ENCODE measurements at regions not wholly inside any gene's neighbourhood (a gene's known extent, or its start where the extent isn't known, plus 50 kb on each side); places are given as distances from the start of the nearest gene placed in this dataset.

DNA sequence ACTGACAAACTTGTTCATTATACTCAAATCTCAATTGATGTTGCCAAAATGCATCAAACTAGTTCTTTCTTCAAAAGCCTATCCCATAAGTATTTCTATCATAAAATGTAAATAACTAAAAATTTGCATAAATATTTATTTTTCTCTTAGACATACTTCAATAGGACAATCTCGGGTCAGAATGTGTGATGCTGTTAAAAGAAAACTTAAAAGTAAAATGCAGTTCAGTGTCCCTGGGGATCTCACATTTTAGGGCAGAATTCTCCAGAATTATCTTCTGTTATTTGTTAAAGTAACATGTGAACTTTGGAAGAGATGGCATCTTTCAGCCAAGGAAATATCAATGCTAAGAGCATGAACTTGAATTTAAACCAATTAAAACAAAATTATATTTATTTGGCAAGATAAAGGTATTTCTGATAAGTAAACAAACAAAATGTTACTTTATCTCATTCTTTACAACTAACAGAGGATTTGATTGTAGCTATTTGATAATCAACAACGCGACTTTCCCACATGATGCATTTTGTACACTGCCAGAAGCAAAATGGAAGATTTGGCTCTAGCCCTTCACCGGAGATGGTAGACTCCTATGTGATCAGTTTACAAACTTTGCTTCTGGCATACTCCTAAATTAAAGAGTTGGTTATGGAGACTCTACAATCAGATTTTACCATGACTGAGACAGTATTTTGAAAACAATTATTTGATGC lies 169.5 kb upstream of the EDNRB start:
- no peak overlapping the region for H3K4me2 ChIP-seq (ENCODE audit: low read length)
- H3K79me2 ChIP-seq (ENCODE audit: low read length), result no peaks in the 10 kb centered on the region
- DNase-seq (no peak), ATAC-seq (no peak)
- no peaks in the 10 kb centered on the region for H3K36me3 ChIP-seq (ENCODE audit: low read depth, low read length)
- H4K20me1 ChIP-seq (ENCODE audit: low read length), result no peaks in the 10 kb centered on the region
- TF ChIP-seq CTCF (conservative IDR thresholded peaks at IDR 0.05; ENCODE audit: low read depth, low read length), result no peak
- TF ChIP-seq EZH2 (IDR thresholded peaks at IDR 0.05; ENCODE audit: low read length, unreplicated experiment), result no peak
- no peak for TF ChIP-seq EZH2phosphoT487 (IDR thresholded peaks at IDR 0.05; ENCODE audit: borderline replicate concordance, low read length)
- H3K27ac ChIP-seq (ENCODE audit: low read length), result no peak overlapping the region
- H3K9ac ChIP-seq (ENCODE audit: low read length), result no peak overlapping the region
- no peaks in the 10 kb centered on the region for H3K9me2 ChIP-seq (replicated peaks; ENCODE audit: low read length)
- H2AFZ ChIP-seq (ENCODE audit: low read length), result no peak overlapping the region
- H3K4me3 ChIP-seq (ENCODE audit: low read length), result no peak overlapping the region
- H3K4me1 ChIP-seq (ENCODE audit: insufficient read depth, low read length), result no peaks in the 10 kb centered on the region
- H3K27me3 ChIP-seq (ENCODE audit: low read length), result no peaks in the 10 kb centered on the region
- CTCF ChIA-PET, result no interaction called here
- H3K9me3 ChIP-seq (ENCODE audit: low read length), result no peaks in the 10 kb centered on the region
- no TSS peak for BruUV-seq (replicated peaks)
- H3F3A ChIP-seq (ENCODE audit: low read length, unreplicated experiment), result no peaks in the 10 kb centered on the region
- POLR2A ChIA-PET (ENCODE audit: unreplicated experiment), result no interaction called here
- intact Hi-C loops (cut with micrococcal nuclease), result no loop called here

DNA sequence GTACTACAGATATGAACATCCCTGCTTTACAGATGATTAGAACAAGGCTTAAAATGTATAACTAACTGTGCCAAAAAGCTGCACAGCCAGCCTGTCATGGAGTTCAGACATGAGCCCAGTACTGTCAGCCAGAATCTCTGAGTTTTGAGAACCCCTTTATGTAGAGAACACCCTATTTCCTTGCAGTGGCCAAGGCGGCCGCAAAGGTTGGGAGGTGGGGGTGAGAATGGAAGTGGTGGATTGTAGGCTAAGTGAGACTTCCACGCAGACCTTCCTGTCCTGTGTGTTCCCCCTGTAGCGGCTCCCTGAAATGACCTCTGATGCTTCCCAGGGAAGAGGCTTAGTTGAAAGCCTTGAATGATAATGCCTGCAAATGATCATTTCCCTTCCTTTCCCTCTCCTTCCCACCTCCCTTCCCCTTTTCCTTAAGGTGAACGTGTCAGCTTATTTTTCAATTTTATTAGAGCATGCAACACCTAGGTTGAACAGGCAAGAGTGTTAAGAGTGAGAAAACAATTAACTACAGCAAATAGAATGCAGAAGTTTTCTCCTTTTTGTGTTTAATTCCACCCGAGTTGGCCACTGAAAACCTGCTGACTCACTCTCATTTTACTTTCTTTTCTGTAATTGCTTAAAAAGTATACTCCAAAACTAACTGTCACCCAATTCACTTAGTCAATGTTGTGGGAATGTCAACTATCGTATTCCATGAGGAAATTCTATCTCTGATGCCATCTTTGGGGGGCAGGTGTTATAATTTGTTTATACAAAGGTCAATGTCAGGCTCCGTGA lies 167.0 kb upstream of the EDNRB start:
- Histone ChIP-seq H3F3A (ENCODE audit: low read length, unreplicated experiment) (no peaks in the 10 kb centered on the region), H3K79me2 (ENCODE audit: low read length) (no peaks in the 10 kb centered on the region), H4K20me1 (ENCODE audit: low read length) (no peaks in the 10 kb centered on the region), H3K36me3 (ENCODE audit: low read depth, low read length) (no peaks in the 10 kb centered on the region), H3K4me1 (ENCODE audit: insufficient read depth, low read length) (no peaks in the 10 kb centered on the region), H2AFZ (ENCODE audit: low read length) (peak overlapping the region; percentile 45; the same call in 1 of the 2 replicates), H3K27ac (ENCODE audit: low read length) (no peak overlapping the region), H3K9me3 (ENCODE audit: low read length) (no peaks in the 10 kb centered on the region), H3K4me2 (ENCODE audit: low read length) (peak overlapping the region; percentile 28), H3K9ac (ENCODE audit: low read length) (no peak overlapping the region), H3K4me3 (ENCODE audit: low read length) (no peak overlapping the region), H3K9me2 (replicated peaks; ENCODE audit: low read length) (no peaks in the 10 kb centered on the region), H3K27me3 (ENCODE audit: low read length) (no peaks in the 10 kb centered on the region)
- CTCF ChIA-PET, result no interaction called here
- intact Hi-C loops (cut with micrococcal nuclease), result no loop called here
- DNase-seq, result no peak
- POLR2A ChIA-PET (ENCODE audit: unreplicated experiment), result no interaction called here
- no peak for ATAC-seq
- no peak for TF ChIP-seq EZH2 (IDR thresholded peaks at IDR 0.05; ENCODE audit: low read length, unreplicated experiment)
- TF ChIP-seq CTCF (conservative IDR thresholded peaks at IDR 0.05; ENCODE audit: low read depth, low read length), result no peak
- no peak for TF ChIP-seq EZH2phosphoT487 (IDR thresholded peaks at IDR 0.05; ENCODE audit: borderline replicate concordance, low read length)
- BruUV-seq (replicated peaks), result no TSS peak

DNA sequence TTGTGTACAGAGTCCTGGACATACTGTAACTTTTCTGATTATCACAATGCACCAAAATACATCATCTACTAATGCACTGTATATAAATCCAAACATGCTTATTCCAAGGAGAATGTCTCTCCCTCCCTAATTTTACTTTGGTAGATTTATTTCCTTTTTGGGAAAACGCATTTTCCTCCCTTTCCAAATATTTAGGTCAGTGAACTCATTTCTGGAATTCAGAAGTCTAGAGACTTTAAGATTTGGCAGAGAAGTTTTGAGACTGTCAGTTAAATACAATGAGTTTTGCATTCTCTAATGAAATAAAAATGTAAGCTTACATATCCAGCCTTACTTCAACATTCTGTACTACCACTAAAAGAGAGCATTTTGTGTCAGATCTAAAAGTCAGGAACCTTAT lies 165.8 kb upstream of the EDNRB start:
- H4K20me1 ChIP-seq (ENCODE audit: low read length), result no peaks in the 10 kb centered on the region
- H3K9me3 ChIP-seq (ENCODE audit: low read length), result no peaks in the 10 kb centered on the region
- intact Hi-C loops (cut with micrococcal nuclease), result no loop called here
- no TSS peak for BruUV-seq (replicated peaks)
- POLR2A ChIA-PET (ENCODE audit: unreplicated experiment), result no interaction called here
- H3K4me1 ChIP-seq (ENCODE audit: insufficient read depth, low read length), result no peaks in the 10 kb centered on the region
- no peaks in the 10 kb centered on the region for H3K36me3 ChIP-seq (ENCODE audit: low read depth, low read length)
- H3K27me3 ChIP-seq (ENCODE audit: low read length), result no peaks in the 10 kb centered on the region
- H3K4me3 ChIP-seq (ENCODE audit: low read length), result no peak overlapping the region
- H3K9me2 ChIP-seq (replicated peaks; ENCODE audit: low read length), result no peaks in the 10 kb centered on the region
- no peak overlapping the region for H3K4me2 ChIP-seq (ENCODE audit: low read length)
- H2AFZ ChIP-seq (ENCODE audit: low read length), result no peak overlapping the region
- no peaks in the 10 kb centered on the region for H3K79me2 ChIP-seq (ENCODE audit: low read length)
- H3K27ac ChIP-seq (ENCODE audit: low read length), result no peak overlapping the region
- CTCF ChIA-PET, result no interaction called here
- DNase-seq, result no peak
- ATAC-seq, result no peak
- H3F3A ChIP-seq (ENCODE audit: low read length, unreplicated experiment), result no peaks in the 10 kb centered on the region
- TF ChIP-seq EZH2 (IDR thresholded peaks at IDR 0.05; ENCODE audit: low read length, unreplicated experiment) (no peak), CTCF (conservative IDR thresholded peaks at IDR 0.05; ENCODE audit: low read depth, low read length) (no peak), EZH2phosphoT487 (IDR thresholded peaks at IDR 0.05; ENCODE audit: borderline replicate concordance, low read length) (no peak)
- no peak overlapping the region for H3K9ac ChIP-seq (ENCODE audit: low read length)
